ENCODE measurements at regions not wholly inside any gene's neighbourhood (a gene's known extent, or its start where the extent isn't known, plus 50 kb on each side); places are given as distances from the start of the nearest gene placed in this dataset.

- H3K4me3 ChIP-seq (ENCODE audit: control insufficient read depth, low read depth, low read length), result no peak overlapping the region
- no peak for DNase-seq (ENCODE audit: low read depth)
- no peak for TF ChIP-seq CTCF (IDR thresholded peaks at IDR 0.05; ENCODE audit: control insufficient read depth, insufficient read depth, low read depth, low read length, missing control alignments)
These were observed 215.8 kb upstream of the PPP3CA start for GRCh38 chr4:101563126-101563525.

GRCh38 chr4:101556842-101557241, 209.5 kb upstream of the PPP3CA start:
- no peak overlapping the region for H3K4me3 ChIP-seq (ENCODE audit: control insufficient read depth, low read depth, low read length)
- no peak for DNase-seq (ENCODE audit: low read depth)
- no peak for TF ChIP-seq CTCF (IDR thresholded peaks at IDR 0.05; ENCODE audit: control insufficient read depth, insufficient read depth, low read depth, low read length, missing control alignments)

- no peak overlapping the region for H3K4me3 ChIP-seq (ENCODE audit: control insufficient read depth, low read depth, low read length)
- no peak for TF ChIP-seq CTCF (IDR thresholded peaks at IDR 0.05; ENCODE audit: control insufficient read depth, insufficient read depth, low read depth, low read length, missing control alignments)
- no peak for DNase-seq (ENCODE audit: low read depth)
These were observed 208.1 kb upstream of the PPP3CA start for GRCh38 chr4:101555341-101555880.

- DNase-seq (ENCODE audit: low read depth), result no peak
- TF ChIP-seq CTCF (IDR thresholded peaks at IDR 0.05; ENCODE audit: control insufficient read depth, insufficient read depth, low read depth, low read length, missing control alignments), result no peak
- no peak overlapping the region for H3K4me3 ChIP-seq (ENCODE audit: control insufficient read depth, low read depth, low read length)
These were observed 193.0 kb upstream of the PPP3CA start for GRCh38 chr4:101540336-101540735.

GRCh38 chr4:101528526-101528925, 181.2 kb upstream of the PPP3CA start:
- no peak for DNase-seq (ENCODE audit: low read depth)
- H3K4me3 ChIP-seq (ENCODE audit: control insufficient read depth, low read depth, low read length), result no peak overlapping the region
- no peak for TF ChIP-seq CTCF (IDR thresholded peaks at IDR 0.05; ENCODE audit: control insufficient read depth, insufficient read depth, low read depth, low read length, missing control alignments)

GRCh38 chr4:101527188-101527587, 179.9 kb upstream of the PPP3CA start:
- no peak for TF ChIP-seq CTCF (IDR thresholded peaks at IDR 0.05; ENCODE audit: control insufficient read depth, insufficient read depth, low read depth, low read length, missing control alignments)
- H3K4me3 ChIP-seq (ENCODE audit: control insufficient read depth, low read depth, low read length), result no peak overlapping the region
- DNase-seq (ENCODE audit: low read depth), result no peak

- DNase-seq (ENCODE audit: low read depth), result no peak
- no peak for TF ChIP-seq CTCF (IDR thresholded peaks at IDR 0.05; ENCODE audit: control insufficient read depth, insufficient read depth, low read depth, low read length, missing control alignments)
- no peak overlapping the region for H3K4me3 ChIP-seq (ENCODE audit: control insufficient read depth, low read depth, low read length)
These were observed 168.2 kb upstream of the PPP3CA start for GRCh38 chr4:101515566-101515965.

Measured in AG09309 (cell line).